Stimulated activated CD4-positive, alpha-beta T cell treated with anti-CD3 and anti-CD28 coated beads, Interleukin-2, amount 100 ng/mL, for 4 hours (primary cell): ENCODE measurements at regions not wholly inside any gene's neighbourhood (a gene's known extent, or its start where the extent isn't known, plus 50 kb on each side); places are given as distances from the start of the nearest gene placed in this dataset.

Experiments used
- DNase-seq: peaks from one replicate; pipeline ENCODE4 v3.0.0-alpha.2; 2020; ENCODE audit warnings: low read depth

GRCh38 chr18:45119876-45120275 lies 439.2 kb downstream of the SETBP1 start:
- no peak for DNase-seq

- DNase-seq = no peak
Measured at GRCh38 chr18:45121146-45121545, 440.5 kb downstream of the SETBP1 start.

- DNase-seq = no peak
Measured at GRCh38 chr18:45122506-45122905, 441.8 kb downstream of the SETBP1 start.

- no peak for DNase-seq
Measured at GRCh38 chr18:45127405-45127804, 446.7 kb downstream of the SETBP1 start.

- no peak for DNase-seq
Measured at GRCh38 chr18:45133276-45133675, 452.6 kb downstream of the SETBP1 start.

GRCh38 chr18:45136381-45137086 lies 455.8 kb downstream of the SETBP1 start:
- no peak for DNase-seq

GRCh38 chr18:45137087-45137419 lies 456.4 kb downstream of the SETBP1 start:
- no peak for DNase-seq

GRCh38 chr18:45139478-45139877 lies 458.8 kb downstream of the SETBP1 start:
- DNase-seq = no peak

- no peak for DNase-seq
Measured at GRCh38 chr18:45142868-45143267, 462.2 kb downstream of the SETBP1 start.

GRCh38 chr18:45149712-45150111 lies 465.6 kb upstream of the SLC14A2 start:
- DNase-seq = no peak

- DNase-seq = no peak
Measured at GRCh38 chr18:45151645-45152044, 463.6 kb upstream of the SLC14A2 start.

- DNase-seq = no peak
Measured at GRCh38 chr18:45155526-45155925, 459.8 kb upstream of the SLC14A2 start.

- DNase-seq = no peak
Measured at GRCh38 chr18:45156946-45157345, 458.3 kb upstream of the SLC14A2 start.

- no peak for DNase-seq
Measured at GRCh38 chr18:45157576-45157975, 457.7 kb upstream of the SLC14A2 start.

- no peak for DNase-seq
Measured at GRCh38 chr18:45161850-45162249, 453.4 kb upstream of the SLC14A2 start.

GRCh38 chr18:45163871-45164270 lies 451.4 kb upstream of the SLC14A2 start:
- DNase-seq = no peak

GRCh38 chr18:45164551-45164950 lies 450.7 kb upstream of the SLC14A2 start:
- no peak for DNase-seq

GRCh38 chr18:45165176-45165713 lies 450.0 kb upstream of the SLC14A2 start:
- no peak for DNase-seq

- no peak for DNase-seq
Measured at GRCh38 chr18:45165871-45166270, 449.4 kb upstream of the SLC14A2 start.

- no peak for DNase-seq
Measured at GRCh38 chr18:45166341-45166835, 448.9 kb upstream of the SLC14A2 start.

- no peak for DNase-seq
Measured at GRCh38 chr18:45166836-45167551, 448.3 kb upstream of the SLC14A2 start.

GRCh38 chr18:45167631-45168280 lies 447.5 kb upstream of the SLC14A2 start:
- DNase-seq = no peak
